ENCODE measurements at regions not wholly inside any gene's neighbourhood (a gene's known extent, or its start where the extent isn't known, plus 50 kb on each side); places are given as distances from the start of the nearest gene placed in this dataset.
A peak's percentile ranks its signal among the peaks of the same experiment; 100 is the strongest.

- no peak for TF ChIP-seq CTCF (IDR thresholded peaks at IDR 0.05)
- no peak for TF ChIP-seq POLR2A (IDR thresholded peaks at IDR 0.05)
- ATAC-seq: no peak
Observed at GRCh38 chrX:125407314-125407713, 87.6 kb downstream of the TEX13C start.

GRCh38 chrX:125420809-125421208 lies 101.1 kb downstream of the TEX13C start:
- Histone ChIP-seq H3K9me3 (no peaks in the 10 kb centered on the region), H3K27me3 (no peaks in the 10 kb centered on the region), H3K4me1 (no peaks in the 10 kb centered on the region), H3K27ac (no peak overlapping the region), H3K36me3 (no peaks in the 10 kb centered on the region), H3K4me3 (no peak overlapping the region)
- TF ChIP-seq POLR2A (IDR thresholded peaks at IDR 0.05): no peak
- ATAC-seq (no peak), DNase-seq (no peak)
- intact Hi-C loops (cut with DNase I): no loop called here
- WGBS, 4 donors: 64 to 84% (median 78%) methylated on average over 4 of the region's 4 CpGs

More at GRCh38 chrX:125407314-125407713, 87.6 kb downstream of the TEX13C start:
- no peaks in the 10 kb centered on the region for H3K36me3 ChIP-seq
- 25 to 45% (median 35%) methylated on average over 1 of the region's 1 CpG for WGBS, 4 donors
- no peaks in the 10 kb centered on the region for H3K27me3 ChIP-seq
- DNase-seq: no peak
- H3K4me3 ChIP-seq: no peak overlapping the region
- no peaks in the 10 kb centered on the region for H3K9me3 ChIP-seq
- H3K4me1 ChIP-seq: no peaks in the 10 kb centered on the region
- no peak overlapping the region for H3K27ac ChIP-seq
- intact Hi-C loops (cut with DNase I): no loop called here

- intact Hi-C loops (cut with DNase I): no loop called here
- Histone ChIP-seq H3K4me3 (no peak overlapping the region), H3K4me1 (no peaks in the 10 kb centered on the region), H3K27me3 (no peaks in the 10 kb centered on the region), H3K27ac (no peak overlapping the region), H3K9me3 (no peaks in the 10 kb centered on the region), H3K36me3 (no peaks in the 10 kb centered on the region)
- DNase-seq: no peak
- TF ChIP-seq CTCF (IDR thresholded peaks at IDR 0.05) (no peak), POLR2A (IDR thresholded peaks at IDR 0.05) (no peak)
- 64 to 83% (median 70%) methylated on average over 3 of the region's 3 CpGs for WGBS, 4 donors
- ATAC-seq: no peak
Observed at GRCh38 chrX:125422986-125423385, 103.3 kb downstream of the TEX13C start.

GRCh38 chrX:125424536-125424935 lies 104.9 kb downstream of the TEX13C start:
- Histone ChIP-seq H3K4me3 (no peak overlapping the region), H3K4me1 (no peaks in the 10 kb centered on the region), H3K27me3 (no peaks in the 10 kb centered on the region), H3K36me3 (no peaks in the 10 kb centered on the region), H3K27ac (no peak overlapping the region), H3K9me3 (peaks cover 0 to 2% (median 0%) of the 10 kb centered on the region in 12 donors)
- DNase-seq (no peak), ATAC-seq (no peak)
- WGBS, 4 donors: 43 to 62% (median 53%) methylated on average over 1 of the region's 1 CpG
- intact Hi-C loops (cut with DNase I): no loop called here
- TF ChIP-seq POLR2A (IDR thresholded peaks at IDR 0.05) (no peak), CTCF (IDR thresholded peaks at IDR 0.05) (no peak)

GRCh38 chrX:125436855-125437254 lies 117.2 kb downstream of the TEX13C start:
- TF ChIP-seq CTCF (IDR thresholded peaks at IDR 0.05) (peak in 5 of 12 donors; percentile 6 to 30 (median 12)), POLR2A (IDR thresholded peaks at IDR 0.05) (no peak)
- no peak overlapping the region for H3K27ac ChIP-seq

More at GRCh38 chrX:125436855-125437254, 117.2 kb downstream of the TEX13C start:
- DNase-seq (no peak), ATAC-seq (no peak)
- no peak overlapping the region for H3K4me3 ChIP-seq
- H3K36me3 ChIP-seq: no peaks in the 10 kb centered on the region
- peaks cover 0 to 3% (median 0%) of the 10 kb centered on the region in 12 donors for H3K9me3 ChIP-seq
- no peaks in the 10 kb centered on the region for H3K27me3 ChIP-seq
- no peaks in the 10 kb centered on the region for H3K4me1 ChIP-seq
- intact Hi-C loops (cut with DNase I): no loop called here

Data from heart left ventricle (tissue), 16 donors.